ENCODE measurements at regions not wholly inside any gene's neighbourhood (a gene's known extent, or its start where the extent isn't known, plus 50 kb on each side); places are given as distances from the start of the nearest gene placed in this dataset.

GRCh38 chr14:66111891-66112290, 374.3 kb upstream of the CCDC196 start:
- TF ChIP-seq CTCF (IDR thresholded peaks at IDR 0.05; ENCODE audit: insufficient read depth, low read length, poor library complexity, severe bottlenecking): no peak
- no peak for TF ChIP-seq EZH2phosphoT487 (conservative IDR thresholded peaks at IDR 0.05; ENCODE audit: low read length)

Data from SU-DHL-6 (cell line).